GM21723 (cell line): ENCODE measurements at regions not wholly inside any gene's neighbourhood (a gene's known extent, or its start where the extent isn't known, plus 50 kb on each side); places are given as distances from the start of the nearest gene placed in this dataset.

ENCODE experiments used
- ATAC-seq: cut with Tn5 transposase; IDR thresholded peaks from one replicate; pipeline ENCODE4 v1.9.1; 2021; ENCODE audit warnings: mild to moderate bottlenecking, moderate library complexity; ENCODE audit not compliant: unreplicated experiment

GRCh38 chr6:134470457-134470975, 152.6 kb upstream of the SGK1 start:
- no peak for ATAC-seq

GRCh38 chr6:134469702-134470456, 152.0 kb upstream of the SGK1 start:
- ATAC-seq, result no peak

- ATAC-seq, result no peak
Measured at GRCh38 chr6:134468633-134469032, 150.7 kb upstream of the SGK1 start.

- no peak for ATAC-seq
Measured at GRCh38 chr6:134467620-134468019, 149.7 kb upstream of the SGK1 start.

- no peak for ATAC-seq
Measured at GRCh38 chr6:134466771-134467525, 149.0 kb upstream of the SGK1 start.

GRCh38 chr6:134464690-134465411, 146.9 kb upstream of the SGK1 start:
- peak; percentile 67 for ATAC-seq

- ATAC-seq, result no peak
Measured at GRCh38 chr6:134458857-134459657, 141.1 kb upstream of the SGK1 start.

GRCh38 chr6:134457941-134458340, 140.0 kb upstream of the SGK1 start:
- no peak for ATAC-seq

GRCh38 chr6:134456226-134456625, 138.3 kb upstream of the SGK1 start:
- no peak for ATAC-seq

GRCh38 chr6:134455319-134455718, 137.4 kb upstream of the SGK1 start:
- ATAC-seq, result no peak

GRCh38 chr6:134454794-134455193, 136.9 kb upstream of the SGK1 start:
- no peak for ATAC-seq

GRCh38 chr6:134453792-134454510, 136.0 kb upstream of the SGK1 start:
- ATAC-seq, result no peak

- no peak for ATAC-seq
Measured at GRCh38 chr6:134452906-134453305, 135.0 kb upstream of the SGK1 start.

- ATAC-seq, result no peak
Measured at GRCh38 chr6:134451529-134451928, 133.6 kb upstream of the SGK1 start.

GRCh38 chr6:134449781-134450180, 131.9 kb upstream of the SGK1 start:
- no peak for ATAC-seq

GRCh38 chr6:134449004-134449403, 131.1 kb upstream of the SGK1 start:
- no peak for ATAC-seq

- no peak for ATAC-seq
Measured at GRCh38 chr6:134447883-134448387, 130.0 kb upstream of the SGK1 start.

- ATAC-seq, result no peak
Measured at GRCh38 chr6:134447423-134447822, 129.5 kb upstream of the SGK1 start.

GRCh38 chr6:134446896-134447295, 129.0 kb upstream of the SGK1 start:
- no peak for ATAC-seq
